Activated naive CD4-positive, alpha-beta T cell treated with anti-CD3 and anti-CD28 coated beads, Interleukin-2, amount 50 U/mL, for 72 hours (primary cell): ENCODE measurements at regions not wholly inside any gene's neighbourhood (a gene's known extent, or its start where the extent isn't known, plus 50 kb on each side); places are given as distances from the start of the nearest gene placed in this dataset.

Source experiments
- ATAC-seq, 2 donors: fragments of 150-1000 bp; cut with Tn5 transposase; 2 replicates each; pipeline ENCODE4 v1.10.0; 2021; ENCODE audit warnings: mild to moderate bottlenecking in 2 of 2, moderate library complexity in 2 of 2
- DNase-seq, 2 donors: peaks; one replicate each; pipeline ENCODE4 v3.0.0; 2021 to 2022; ENCODE audit warnings: low spot score in 2 of 2
- H3K27ac Mint-ChIP-seq, 2 donors: one replicate each; pipeline ENCODE4 v1.8.0; 2022; ENCODE audit warnings: mild to moderate bottlenecking in 2 of 2, mixed read lengths in 2 of 2
- H3K36me3 Mint-ChIP-seq, 2 donors: one replicate each; pipeline ENCODE4 v1.8.0; 2022; ENCODE audit warnings: mixed read lengths in 2 of 2
- H3K9me3 Mint-ChIP-seq, 2 donors: one replicate each; pipeline ENCODE4 v1.8.0; 2022; ENCODE audit warnings: mixed read lengths in 2 of 2

- H3K9me3 Mint-ChIP-seq = peaks cover 0 to 5% of the 10 kb centered on the region in 2 donors
- H3K36me3 Mint-ChIP-seq = no peaks in the 10 kb centered on the region
- DNase-seq (no peak), ATAC-seq (no peak)
- H3K27ac Mint-ChIP-seq = no peak overlapping the region
Observed at GRCh38 chr5:74198156-74198555, 442.4 kb downstream of the ENC1 start.

DNA sequence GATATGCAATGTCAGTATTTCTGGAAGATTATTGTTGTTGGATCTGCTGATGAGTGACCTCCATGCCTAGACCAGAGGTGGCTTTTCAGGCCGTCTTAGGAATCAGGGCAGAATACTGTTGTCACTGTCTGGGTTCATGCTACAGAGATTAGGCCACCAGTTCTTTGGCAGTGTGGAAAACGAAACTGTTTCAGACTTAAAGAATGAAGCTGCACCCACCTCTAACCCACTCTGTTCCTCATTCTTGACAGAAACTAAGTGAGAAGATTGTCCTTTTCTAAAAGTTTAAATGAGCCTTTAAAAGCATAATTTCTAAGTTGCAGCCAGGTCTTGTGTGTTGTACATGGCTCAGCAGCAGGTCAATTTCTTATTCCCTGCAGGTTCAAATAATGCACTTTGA, 444.3 kb downstream of the ENC1 start:
- no peak for ATAC-seq
- Mint-ChIP-seq H3K36me3 (no peaks in the 10 kb centered on the region), H3K27ac (no peak overlapping the region), H3K9me3 (peaks cover 0 to 5% of the 10 kb centered on the region in 2 donors)
- DNase-seq = no peak

DNA sequence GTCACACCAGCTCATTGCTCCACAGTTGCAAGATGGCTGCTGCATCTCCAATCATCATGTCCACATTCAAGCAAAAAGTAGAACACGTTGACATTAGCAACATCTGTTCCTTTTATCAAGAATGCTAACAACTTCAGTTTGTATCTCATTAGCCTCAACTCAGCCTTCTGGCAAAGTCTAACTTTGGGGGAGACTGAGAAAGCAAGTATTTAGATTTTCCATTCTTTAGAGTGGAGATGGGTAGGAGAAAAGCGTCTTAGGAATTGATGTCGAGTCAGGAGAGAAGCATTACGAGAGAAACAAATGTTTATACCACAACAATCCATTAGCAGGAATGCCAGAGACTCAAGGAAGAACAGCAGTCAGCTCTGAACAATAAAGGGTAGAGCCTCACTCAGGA, 446.3 kb downstream of the ENC1 start:
- Mint-ChIP-seq H3K27ac (no peak overlapping the region), H3K9me3 (peaks cover 0 to 5% of the 10 kb centered on the region in 2 donors), H3K36me3 (no peaks in the 10 kb centered on the region)
- DNase-seq (no peak), ATAC-seq (no peak)

DNA sequence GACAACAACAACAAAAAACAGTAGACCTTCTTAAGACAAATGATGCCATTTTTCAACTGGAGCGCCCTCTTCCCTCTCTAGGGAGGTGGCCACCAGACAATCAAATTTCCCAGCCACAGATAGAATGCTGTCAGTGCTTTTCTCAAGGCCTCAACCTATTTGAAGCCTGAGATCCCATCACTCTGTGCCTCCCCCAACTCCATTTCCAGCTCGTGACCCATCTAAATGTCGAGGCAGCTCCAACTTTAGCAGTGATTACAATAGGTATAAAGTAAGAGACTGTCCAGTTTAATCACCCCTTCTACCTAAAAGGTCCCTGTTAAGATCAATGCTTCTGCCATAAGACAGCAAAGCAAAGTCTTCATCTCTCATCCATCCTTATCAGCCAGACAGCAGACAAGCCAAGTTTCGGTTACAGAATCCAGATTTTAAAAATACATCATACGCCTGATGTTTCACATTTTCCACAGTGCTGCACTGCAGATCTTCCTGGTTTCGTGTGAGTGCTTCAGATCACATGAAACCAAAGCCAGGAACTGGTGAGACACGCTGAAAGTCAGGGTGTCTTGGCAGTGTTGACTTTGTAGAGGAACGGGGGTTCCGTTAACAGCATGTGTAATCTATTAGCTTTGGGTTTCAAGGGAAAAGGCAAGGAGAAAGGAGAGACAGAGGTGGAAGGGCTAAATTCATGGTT, 447.8 kb downstream of the ENC1 start:
- H3K9me3 Mint-ChIP-seq = peaks cover 2 to 8% of the 10 kb centered on the region in 2 donors
- ATAC-seq = no peak
- H3K36me3 Mint-ChIP-seq = no peaks in the 10 kb centered on the region
- no peak for DNase-seq
- no peak overlapping the region for H3K27ac Mint-ChIP-seq

DNA sequence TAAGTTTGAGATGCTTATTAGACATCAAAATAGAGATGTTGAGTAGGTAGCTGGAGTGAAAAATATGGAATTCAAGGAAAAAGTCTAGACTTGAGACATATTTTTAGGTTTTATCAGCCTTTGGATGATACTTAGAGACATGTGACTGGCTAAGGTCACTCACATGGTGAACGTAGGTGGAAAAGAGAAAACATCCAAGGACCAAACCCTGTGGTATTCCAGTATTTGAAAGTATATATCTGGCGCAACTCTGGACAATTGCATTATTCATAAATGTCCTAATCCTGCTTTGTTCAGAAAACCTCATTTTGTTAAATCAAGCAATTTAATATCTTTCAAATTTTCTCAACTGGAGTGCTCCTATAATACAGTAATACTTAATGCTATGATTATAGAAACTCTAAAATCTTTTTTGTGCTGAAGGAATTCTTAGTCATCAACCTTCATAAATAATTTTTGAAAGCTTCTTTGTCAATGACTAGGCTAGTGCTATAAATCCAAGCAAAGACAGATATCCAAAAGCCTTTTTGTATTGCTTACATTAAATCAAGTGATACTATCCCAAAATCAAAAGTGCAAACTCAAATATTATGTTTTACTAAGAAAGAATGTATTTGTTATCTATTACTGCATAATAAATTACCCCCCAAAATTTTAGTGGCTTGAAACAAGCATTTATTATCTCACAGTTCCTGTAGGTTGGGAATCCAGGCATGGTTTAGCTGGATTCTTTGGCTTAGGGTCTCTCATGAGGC, 452.0 kb downstream of the ENC1 start:
- no peak for ATAC-seq
- Mint-ChIP-seq H3K27ac (no peak overlapping the region), H3K36me3 (peaks cover 0 to 6% of the 10 kb centered on the region in 2 donors), H3K9me3 (peaks cover 8 to 9% of the 10 kb centered on the region in 2 donors)
- no peak for DNase-seq

DNA sequence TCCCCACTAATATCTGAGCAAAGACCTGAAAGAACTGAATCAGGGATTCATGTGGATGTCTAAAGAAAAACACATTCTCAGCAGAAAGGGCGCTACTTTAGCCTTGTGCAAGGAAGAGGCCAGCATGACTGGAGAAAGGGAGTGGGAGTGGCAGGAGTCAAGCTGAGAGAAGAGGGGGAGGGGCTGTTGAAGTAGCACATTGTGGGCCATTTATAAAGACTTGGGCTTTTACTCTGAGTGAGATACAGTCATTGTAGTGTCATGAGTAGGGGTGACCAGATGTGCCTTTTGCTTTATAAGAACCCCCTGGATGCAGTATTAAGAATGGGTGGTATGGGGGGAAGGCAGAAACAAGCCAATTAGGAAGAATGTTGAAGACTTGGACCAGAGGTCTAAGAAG, 452.8 kb downstream of the ENC1 start:
- no peak for ATAC-seq
- DNase-seq = no peak
- Mint-ChIP-seq H3K36me3 (peaks cover 0 to 6% of the 10 kb centered on the region in 2 donors), H3K9me3 (peaks cover 8 to 9% of the 10 kb centered on the region in 2 donors), H3K27ac (no peak overlapping the region)

GRCh38 chr5:74186356-74187315, 453.9 kb downstream of the ENC1 start:
- no peak for ATAC-seq
- peaks cover 8 to 9% of the 10 kb centered on the region in 2 donors for H3K9me3 Mint-ChIP-seq
- no peak overlapping the region for H3K27ac Mint-ChIP-seq
- DNase-seq = no peak
- H3K36me3 Mint-ChIP-seq = peaks cover 0 to 6% of the 10 kb centered on the region in 2 donors

- Mint-ChIP-seq H3K9me3 (peaks cover 8 to 12% of the 10 kb centered on the region in 2 donors), H3K36me3 (peaks cover 0 to 6% of the 10 kb centered on the region in 2 donors), H3K27ac (no peak overlapping the region)
- no peak for DNase-seq
- no peak for ATAC-seq
Observed at GRCh38 chr5:74185599-74185998, 454.9 kb downstream of the ENC1 start.

GRCh38 chr5:74184649-74185048, 455.9 kb downstream of the ENC1 start:
- H3K9me3 Mint-ChIP-seq = peaks cover 8 to 14% of the 10 kb centered on the region in 2 donors
- H3K27ac Mint-ChIP-seq = no peak overlapping the region
- DNase-seq = no peak
- ATAC-seq = no peak
- peaks cover 0 to 6% of the 10 kb centered on the region in 2 donors for H3K36me3 Mint-ChIP-seq

GRCh38 chr5:74183041-74183440, 457.5 kb downstream of the ENC1 start:
- ATAC-seq (no peak), DNase-seq (no peak)
- H3K9me3 Mint-ChIP-seq = peaks cover 8 to 13% of the 10 kb centered on the region in 2 donors
- H3K36me3 Mint-ChIP-seq = peaks cover 0 to 6% of the 10 kb centered on the region in 2 donors
- H3K27ac Mint-ChIP-seq = no peak overlapping the region

DNA sequence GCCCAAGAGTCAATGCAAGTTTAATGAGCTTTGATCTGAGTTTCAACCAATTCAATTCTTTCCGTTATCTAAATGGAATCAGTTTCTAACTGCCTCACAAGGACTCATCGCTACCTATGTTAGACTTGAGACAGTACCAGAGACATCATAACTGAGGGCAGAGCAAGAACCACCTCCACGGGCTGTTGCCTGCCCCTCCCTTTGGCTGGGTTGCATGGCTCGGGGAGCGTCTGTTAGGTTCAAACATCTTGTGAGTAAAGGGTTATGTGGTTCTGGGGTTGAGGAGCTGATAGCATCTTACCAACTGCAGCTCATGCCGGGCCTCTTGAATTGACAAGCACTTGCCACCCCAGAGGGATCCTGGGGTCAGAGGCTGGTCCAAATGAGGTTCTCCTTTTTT, 457.9 kb downstream of the ENC1 start:
- peaks cover 4 to 8% of the 10 kb centered on the region in 2 donors for H3K9me3 Mint-ChIP-seq
- H3K36me3 Mint-ChIP-seq = peaks cover 0 to 5% of the 10 kb centered on the region in 2 donors
- no peak for DNase-seq
- peak; percentile 56 to 73 for ATAC-seq
- no peak overlapping the region for H3K27ac Mint-ChIP-seq

- H3K9me3 Mint-ChIP-seq = peaks cover 0 to 4% of the 10 kb centered on the region in 2 donors
- DNase-seq = no peak
- H3K36me3 Mint-ChIP-seq = no peaks in the 10 kb centered on the region
- no peak overlapping the region for H3K27ac Mint-ChIP-seq
- ATAC-seq = no peak
Observed at GRCh38 chr5:74179701-74180100, 460.8 kb downstream of the ENC1 start.

- peaks cover 0 to 4% of the 10 kb centered on the region in 2 donors for H3K9me3 Mint-ChIP-seq
Observed at GRCh38 chr5:74179179-74179578, 461.3 kb downstream of the ENC1 start.

DNA sequence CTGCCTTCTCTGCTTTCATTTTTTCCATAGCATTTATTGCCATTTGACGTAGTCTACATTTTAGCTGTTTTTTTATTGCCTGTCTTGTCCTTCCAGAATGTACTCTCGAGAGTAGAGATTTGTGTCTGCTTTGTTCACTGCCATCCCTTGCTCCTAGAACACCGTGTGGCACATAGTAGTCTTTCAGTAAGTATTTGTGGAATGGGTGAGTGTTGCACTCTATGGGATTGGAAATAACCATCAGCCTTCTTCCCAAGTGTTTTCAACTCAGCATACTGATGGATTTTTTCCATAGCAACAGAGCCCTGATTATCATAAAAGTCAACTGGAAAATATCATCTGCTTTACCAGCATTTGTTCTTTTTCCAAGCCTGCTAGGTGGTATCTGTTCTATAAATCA, 462.6 kb downstream of the ENC1 start:
- DNase-seq = no peak
- no peak for ATAC-seq
- Mint-ChIP-seq H3K36me3 (no peaks in the 10 kb centered on the region), H3K27ac (no peak overlapping the region), H3K9me3 (peaks cover 0 to 4% of the 10 kb centered on the region in 2 donors)

More at GRCh38 chr5:74179179-74179578, 461.3 kb downstream of the ENC1 start:
- Mint-ChIP-seq H3K36me3 (no peaks in the 10 kb centered on the region), H3K27ac (no peak overlapping the region)
- DNase-seq = no peak
- ATAC-seq = no peak

DNA sequence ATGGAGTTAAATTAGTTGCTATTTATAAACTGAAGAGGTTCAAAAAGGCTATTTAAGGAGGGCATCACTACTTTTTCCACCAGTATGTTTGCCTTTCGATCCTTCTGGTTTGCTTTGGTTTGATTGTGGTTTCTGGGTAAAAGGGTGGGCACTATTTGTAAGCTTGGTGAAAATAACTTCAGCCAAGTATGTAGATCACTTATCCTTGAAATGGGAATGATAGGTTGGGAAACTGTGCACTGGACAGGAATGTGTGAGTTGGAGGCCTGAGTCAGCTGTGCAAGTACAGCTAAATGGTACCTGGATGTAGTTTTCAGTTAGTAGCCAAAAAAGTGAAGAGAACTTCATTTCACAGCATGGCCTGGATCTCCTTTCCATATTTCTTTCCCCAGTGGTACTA, 466.2 kb downstream of the ENC1 start:
- ATAC-seq = no peak
- Mint-ChIP-seq H3K9me3 (no peaks in the 10 kb centered on the region), H3K36me3 (no peaks in the 10 kb centered on the region), H3K27ac (no peak overlapping the region)
- DNase-seq = no peak

- Mint-ChIP-seq H3K27ac (no peak overlapping the region), H3K9me3 (no peaks in the 10 kb centered on the region), H3K36me3 (no peaks in the 10 kb centered on the region)
- ATAC-seq (no peak), DNase-seq (no peak)
Observed at GRCh38 chr5:74173665-74174064, 466.9 kb downstream of the ENC1 start.

DNA sequence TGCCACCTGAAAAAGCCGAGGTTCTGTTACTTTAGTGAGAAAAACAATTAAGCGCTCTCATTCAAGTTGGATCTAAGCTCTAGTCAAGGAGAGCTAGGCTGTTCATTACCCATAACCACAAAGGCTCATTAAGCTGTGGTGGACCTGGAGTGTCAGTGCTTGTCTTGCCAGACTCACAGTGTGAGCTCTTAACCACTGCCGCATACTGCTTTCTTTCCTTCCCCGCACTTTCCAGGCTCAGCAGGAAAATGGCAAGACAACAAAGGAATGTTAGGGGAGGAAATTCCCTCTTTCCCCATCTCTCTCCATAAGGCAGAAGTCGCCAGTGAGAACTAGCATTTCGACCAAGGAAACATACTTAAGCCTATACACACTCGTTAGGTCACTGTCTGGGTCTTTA, 467.3 kb downstream of the ENC1 start:
- no peaks in the 10 kb centered on the region for H3K9me3 Mint-ChIP-seq
- DNase-seq (no peak), ATAC-seq (no peak)
- no peaks in the 10 kb centered on the region for H3K36me3 Mint-ChIP-seq
- H3K27ac Mint-ChIP-seq = no peak overlapping the region
